ENCODE measurements at regions not wholly inside any gene's neighbourhood (a gene's known extent, or its start where the extent isn't known, plus 50 kb on each side); places are given as distances from the start of the nearest gene placed in this dataset.

- TF ChIP-seq CTCF (conservative IDR thresholded peaks at IDR 0.05; ENCODE audit: low read length) (no peak), EZH2phosphoT487 (IDR thresholded peaks at IDR 0.05; ENCODE audit: borderline replicate concordance, low read depth, low read length) (no peak)
Measured at GRCh38 chr11:37527545-37527944, 929.5 kb upstream of the RAG2 start.

Data from OCI-LY7 (cell line).